Inflammatory macrophage treated with lipopolysaccharide for 4 hours (primary cell): ENCODE measurements at regions not wholly inside any gene's neighbourhood (a gene's known extent, or its start where the extent isn't known, plus 50 kb on each side); places are given as distances from the start of the nearest gene placed in this dataset.

Source experiments
- DNase-seq: peaks from one replicate; pipeline ENCODE4 v3.0.0-alpha.2; 2020

DNA sequence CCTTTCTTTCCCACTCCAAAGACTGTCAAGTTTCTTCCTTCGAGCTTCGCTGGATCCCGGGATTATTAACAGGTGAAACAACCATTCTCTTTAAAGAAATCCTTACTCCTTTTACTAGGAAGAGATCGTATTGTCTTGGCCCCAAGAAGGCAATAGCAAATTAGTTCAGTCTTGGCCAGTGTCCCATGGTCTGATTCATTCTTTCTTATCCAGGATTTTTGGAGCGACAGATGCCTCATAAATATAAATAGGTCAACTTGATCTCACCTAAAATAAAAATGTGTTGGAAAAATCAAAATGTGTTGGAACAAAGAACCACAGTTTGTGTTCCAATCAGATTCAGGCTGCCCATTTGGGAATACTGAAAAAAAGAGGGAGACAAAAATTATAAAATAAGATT lies 140.1 kb upstream of the TMEM108 start:
- DNase-seq = no peak

DNA sequence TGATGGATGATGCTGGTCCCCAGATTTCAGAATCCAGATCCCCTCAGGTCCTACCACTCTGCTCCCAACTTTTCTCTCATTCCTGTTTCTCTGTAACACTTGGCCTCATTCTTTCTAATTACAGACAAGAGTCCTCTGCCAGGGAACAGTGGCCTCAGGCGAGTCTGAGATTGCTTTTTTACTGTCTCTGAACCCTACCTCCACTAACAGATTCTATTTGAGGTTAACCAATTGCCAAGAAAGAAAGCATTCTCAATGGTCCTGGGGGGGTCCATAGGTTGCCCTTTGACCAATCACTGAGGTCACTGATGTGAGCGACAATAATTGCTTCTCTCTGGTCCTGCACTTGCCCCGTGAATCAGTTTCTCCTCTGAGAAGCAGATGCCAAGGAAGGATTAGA lies 145.2 kb upstream of the TMEM108 start:
- no peak for DNase-seq

DNA sequence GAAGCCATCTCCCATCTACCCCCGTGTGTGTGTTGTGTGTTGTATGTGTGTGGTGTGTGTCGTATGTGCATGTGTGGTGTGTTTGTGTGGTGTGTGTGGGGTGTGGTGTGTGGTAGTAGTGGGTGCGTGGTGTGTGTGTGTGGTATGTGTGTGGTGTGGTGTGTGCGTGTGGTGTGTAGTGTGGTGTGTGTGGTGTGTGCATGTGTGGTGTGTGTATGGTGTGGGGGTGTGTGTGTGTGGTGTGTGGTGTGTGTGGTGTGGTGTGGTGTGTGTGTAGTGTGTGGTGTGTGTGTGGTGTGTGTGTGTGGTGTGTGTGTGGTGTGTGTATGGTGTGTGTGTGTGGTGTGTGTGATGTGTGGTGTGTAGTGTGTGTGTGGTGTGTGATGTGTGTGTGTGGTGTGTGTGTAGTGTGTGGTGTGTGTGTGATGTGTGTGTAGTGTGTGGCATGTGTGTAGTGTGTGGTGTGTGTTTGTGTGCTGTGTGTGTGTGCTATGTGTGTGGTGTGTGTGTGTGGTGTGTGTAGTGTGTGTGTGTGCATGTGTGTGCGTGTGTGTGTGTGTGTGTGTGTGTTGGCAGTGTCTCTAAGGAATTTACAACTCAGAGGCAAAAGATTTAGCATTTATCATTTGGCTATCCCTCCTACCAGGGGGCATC lies 156.3 kb upstream of the TMEM108 start:
- no peak for DNase-seq

DNA sequence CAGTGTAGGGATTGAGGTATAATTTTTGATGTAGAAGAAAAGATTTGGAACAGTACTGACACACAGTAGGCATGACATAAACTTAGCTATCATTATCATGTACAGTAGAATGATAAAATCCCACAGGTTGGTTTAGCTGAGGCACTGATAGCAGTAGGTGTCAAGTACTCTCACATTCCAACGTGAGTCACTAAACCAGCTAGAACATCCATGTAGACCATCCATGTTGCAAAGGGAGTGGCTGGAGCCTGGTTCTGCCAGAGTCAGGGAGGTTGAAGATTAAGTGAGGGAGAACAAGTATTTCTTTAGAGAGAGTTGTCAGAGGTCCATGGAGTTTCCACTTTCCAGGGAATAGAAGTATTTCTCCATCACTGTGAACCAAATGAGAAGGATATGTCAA lies 157.2 kb upstream of the TMEM108 start:
- DNase-seq = no peak

DNA sequence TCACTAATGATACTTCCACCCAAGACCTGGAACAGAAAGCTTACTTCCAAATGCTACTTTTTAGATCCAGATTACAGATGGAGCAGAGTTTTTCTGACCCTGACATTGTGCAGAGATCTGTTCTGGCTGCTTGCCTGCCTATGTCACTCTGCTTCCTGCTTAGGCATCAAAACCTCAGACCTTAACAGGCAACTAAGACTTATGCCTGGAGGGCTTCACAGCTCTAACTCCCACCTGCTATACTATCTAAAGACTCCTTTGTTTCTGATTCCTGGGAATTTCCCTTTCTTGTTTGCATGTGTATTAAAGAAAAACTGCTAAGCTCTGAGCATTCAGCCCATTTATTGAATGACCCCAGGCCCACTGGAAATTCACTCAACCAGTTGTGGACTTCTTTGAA lies 157.4 kb upstream of the NPHP3 start:
- no peak for DNase-seq

DNA sequence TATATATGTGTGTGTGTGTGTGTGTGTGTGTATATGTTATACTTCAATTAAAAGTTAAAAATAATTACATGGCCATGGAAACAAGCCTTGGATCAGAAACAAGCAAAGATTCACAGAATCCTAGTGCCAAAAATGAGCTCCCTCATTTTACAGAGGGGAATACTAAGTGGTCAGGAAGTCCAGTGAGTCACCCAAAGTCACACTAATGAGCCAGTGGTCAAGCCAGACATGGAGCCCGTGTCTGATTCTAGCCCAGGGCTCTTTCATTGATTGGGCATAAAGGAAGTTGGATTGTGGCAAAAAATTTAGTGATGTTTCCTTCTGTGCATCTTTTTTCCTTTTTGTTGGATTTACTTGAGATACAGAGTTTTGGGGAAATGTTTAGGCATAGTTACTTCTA lies 152.5 kb upstream of the NPHP3 start:
- no peak for DNase-seq

DNA sequence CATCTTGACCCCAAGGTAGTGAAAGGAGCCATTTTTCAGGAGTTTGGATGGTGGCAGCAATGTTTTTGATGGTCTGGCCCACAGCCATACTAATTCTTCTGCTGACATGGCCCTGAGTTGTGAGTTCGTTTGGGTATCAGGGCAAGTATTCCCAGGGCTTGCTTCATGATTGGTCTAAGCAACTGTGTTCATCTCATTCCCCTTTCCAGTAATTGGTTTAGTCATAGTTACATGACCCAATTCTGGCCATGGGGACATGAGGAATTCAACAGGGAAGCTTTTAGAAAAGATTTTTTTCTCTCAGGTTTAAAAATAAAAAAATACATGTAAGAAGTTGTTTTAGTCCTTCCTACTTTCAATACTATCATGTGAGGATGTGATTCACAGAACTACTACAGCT lies 150.5 kb upstream of the NPHP3 start:
- DNase-seq = no peak

DNA sequence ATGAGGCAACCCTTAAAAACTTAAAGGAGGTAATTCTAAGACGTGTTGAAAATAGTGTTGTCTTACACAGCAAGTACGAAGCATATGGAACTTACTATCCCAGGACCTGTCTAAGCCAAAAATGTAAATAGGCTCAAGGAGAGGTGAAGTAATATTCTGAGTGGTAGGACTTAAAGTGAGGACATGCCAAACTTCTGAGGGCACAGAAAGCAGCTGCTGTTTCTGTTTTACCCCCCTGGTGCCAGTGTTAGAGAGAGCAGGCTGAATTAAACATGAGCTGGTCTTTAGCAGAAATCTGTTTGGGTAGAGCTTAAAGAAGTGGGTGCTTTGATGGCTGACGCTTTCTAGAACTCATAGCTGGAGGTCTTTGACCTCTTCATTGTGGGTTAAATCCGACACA lies 149.7 kb upstream of the NPHP3 start:
- no peak for DNase-seq

DNA sequence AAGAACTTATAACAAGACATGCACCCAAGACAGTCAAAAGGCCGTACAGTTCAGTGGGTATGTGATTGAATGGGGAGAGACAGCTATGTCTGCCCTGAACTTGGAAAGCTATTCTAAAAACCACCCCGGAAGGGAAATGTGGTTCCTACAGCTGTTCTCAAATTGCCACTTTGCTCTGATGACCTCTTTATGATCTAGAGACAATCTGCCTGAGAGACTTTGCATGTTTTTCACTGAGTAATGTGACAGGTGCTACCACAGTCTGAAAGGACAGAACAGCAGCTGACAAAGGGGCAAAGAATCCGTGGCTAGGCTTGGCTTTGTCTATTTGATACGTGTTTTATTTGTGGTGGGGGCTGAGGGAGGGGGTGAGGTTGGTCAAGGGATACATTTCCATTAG lies 148.3 kb upstream of the NPHP3 start:
- DNase-seq = no peak

DNA sequence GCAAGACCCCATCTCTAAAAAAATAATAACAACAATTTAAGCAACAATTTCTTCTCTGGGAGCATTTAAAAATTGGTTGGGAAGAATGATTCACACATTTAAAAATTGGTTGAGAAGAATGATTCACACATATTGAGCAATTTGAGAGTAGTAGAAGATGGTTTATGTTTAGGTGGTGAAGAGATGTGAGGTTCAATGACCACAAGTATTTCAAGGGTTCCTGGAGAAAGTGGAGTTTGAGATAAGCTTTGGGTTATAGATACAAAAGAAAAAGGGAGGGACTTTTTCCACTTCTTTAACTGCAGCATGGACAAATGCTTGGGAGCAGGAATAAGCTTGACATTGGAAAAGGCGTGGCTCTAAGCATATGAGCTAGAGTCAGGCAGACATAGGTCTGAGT lies 145.7 kb upstream of the NPHP3 start:
- DNase-seq = no peak

DNA sequence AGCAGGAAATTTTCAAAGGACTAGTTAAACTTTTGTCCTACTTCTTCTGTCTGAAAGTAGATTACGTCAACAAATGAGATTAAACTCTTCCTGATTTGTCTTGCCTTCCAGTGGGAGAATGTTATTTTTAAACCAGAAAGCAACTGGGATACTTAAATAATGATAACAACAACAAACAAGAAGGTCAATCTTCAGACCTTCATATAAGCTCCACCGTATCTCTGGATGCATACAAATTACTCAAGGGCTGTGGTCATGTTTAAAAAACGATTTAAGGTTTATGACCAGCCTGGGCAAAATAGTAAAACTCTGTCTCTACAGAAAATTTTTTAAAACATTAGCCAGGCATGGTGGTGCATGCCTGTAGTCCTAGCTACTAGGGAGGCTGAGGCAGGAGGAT lies 145.3 kb upstream of the NPHP3 start:
- DNase-seq = no peak

DNA sequence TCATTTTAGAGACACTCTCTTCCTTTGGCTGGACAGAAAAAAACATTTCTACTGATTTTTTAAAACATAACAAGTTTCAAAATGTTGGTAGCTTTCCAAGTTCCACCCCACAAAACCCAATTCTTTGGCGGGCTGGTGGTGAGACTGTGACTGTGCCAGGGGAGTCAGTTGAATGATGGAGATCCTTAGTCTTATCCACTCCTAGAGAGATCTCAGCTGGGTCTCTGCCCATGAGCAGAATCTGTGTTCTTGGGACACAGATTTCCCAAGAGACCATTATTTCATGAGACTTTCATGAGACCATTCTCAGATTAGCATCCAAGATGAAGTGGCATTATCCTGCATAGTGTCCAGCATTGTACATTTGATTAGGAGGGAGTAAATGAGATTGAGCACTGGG lies 135.1 kb upstream of the NPHP3 start:
- no peak for DNase-seq

DNA sequence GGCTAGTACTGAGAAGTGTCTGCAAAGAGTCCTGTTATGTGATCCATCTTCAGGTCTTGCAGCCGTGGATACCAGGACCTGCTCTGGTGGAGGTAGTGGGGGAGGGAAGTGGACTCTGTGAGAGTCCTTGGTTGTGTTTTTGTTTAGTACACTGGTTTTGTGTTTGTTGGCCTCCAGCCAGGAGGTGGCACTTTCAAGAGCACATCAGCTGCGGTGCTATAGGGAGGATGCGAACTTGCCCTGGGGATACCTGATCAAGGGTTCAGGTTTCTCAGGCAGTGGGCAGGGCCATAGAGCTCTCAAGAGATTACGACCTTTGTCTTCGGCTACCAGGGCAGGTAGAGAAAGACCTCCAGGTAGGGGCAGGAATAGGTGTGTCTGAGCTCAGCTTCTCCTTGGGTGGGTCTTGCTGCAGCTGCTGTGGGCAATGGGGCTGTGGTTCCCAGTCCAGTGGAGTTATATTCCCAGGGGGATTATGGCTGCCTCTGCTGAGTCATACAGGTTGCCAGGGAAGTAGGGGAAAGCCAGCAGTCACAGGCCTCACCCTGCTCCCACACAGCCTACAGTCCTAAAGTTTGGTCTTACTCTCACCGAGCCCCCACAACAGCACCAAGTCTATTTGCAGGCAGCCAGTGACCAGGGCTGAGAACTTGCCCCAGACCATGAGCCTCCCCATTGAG lies 132.8 kb upstream of the NPHP3 start:
- DNase-seq = no peak

DNA sequence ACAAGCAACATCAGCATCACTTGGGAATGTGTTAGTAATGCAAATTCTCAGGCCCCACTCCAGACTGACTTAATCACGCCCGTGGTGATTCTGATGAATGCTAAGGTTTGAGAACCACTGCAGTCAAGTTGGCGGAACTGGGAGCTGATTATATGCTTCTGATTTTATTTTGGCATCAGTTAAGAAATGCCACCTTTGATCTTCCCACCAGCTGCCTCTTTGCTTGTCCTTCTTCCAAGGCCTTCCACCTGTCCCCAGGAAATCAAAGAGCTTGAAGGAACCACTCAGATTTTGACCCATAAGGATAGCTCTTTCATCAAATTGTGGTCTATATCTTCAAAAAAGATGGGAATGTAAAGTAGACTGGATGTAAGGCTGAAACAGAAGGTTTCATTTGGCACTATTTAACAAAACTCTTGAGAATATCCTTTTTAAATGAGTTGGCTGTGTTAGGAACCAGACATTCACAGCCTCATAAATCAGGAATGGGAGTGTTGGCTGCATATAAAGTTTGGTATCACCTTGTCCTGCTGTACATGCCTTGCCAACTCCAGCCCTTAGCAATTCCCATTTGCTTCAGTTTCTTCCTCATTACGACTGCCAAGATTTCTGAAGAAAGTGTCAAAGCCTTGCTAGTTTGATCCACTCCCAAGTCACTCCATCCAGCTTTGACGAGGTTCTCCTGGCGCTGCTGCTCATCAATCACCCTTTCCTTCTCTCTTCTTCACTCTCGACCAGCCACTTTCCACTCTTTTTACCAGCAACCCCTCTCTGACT lies 125.8 kb upstream of the NPHP3 start:
- DNase-seq = no peak

DNA sequence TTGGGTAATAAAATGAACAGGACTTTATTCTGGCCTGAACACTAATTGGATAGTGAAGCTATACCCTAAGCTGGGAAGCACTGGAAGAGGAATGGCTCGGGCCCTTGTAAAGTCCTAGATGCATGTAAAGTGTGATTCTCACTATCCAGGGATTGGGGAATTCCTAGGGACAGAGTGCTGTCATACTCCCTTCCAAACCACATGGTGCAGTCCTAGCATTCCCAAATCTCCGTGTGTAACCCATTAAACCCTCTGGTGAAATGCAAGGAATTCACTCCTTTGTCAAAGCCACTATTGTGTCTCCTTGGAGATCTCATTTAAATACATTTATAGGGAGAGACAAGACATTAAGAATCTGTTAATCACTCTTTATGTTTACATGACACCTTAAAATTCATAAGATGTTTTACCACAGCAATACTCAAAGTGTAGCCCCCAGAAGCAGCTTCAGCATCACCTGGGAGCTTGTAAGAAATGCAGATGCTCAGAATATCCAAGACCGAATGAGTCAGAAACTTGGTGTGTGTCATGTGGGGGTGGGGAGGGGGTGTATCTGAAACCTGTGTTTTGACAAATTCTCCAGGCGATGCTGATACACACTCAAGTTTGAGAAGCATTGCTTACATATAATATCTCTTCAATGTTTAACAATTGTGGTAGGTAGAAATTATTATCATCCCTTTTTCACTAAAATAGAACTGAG lies 121.8 kb upstream of the NPHP3 start:
- DNase-seq = no peak

DNA sequence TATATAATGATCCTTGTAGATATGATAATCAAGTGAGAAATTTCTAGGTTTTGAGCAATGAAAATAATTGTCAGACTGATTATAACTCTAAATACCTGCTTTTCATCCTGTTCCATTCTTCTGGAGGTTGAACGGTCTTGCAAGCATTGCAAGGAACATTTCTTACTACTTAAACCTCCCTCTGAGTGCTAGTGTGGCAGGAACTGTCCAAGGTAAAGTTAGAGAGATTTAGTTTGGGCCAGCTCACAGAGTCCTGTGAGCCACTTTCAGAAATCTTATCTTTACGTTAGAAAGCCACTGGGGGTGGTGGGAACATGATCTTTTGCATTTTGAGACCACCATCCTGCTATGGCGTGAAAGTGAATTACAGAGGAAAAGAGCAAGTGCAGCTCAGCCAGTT lies 121.1 kb upstream of the NPHP3 start:
- no peak for DNase-seq

DNA sequence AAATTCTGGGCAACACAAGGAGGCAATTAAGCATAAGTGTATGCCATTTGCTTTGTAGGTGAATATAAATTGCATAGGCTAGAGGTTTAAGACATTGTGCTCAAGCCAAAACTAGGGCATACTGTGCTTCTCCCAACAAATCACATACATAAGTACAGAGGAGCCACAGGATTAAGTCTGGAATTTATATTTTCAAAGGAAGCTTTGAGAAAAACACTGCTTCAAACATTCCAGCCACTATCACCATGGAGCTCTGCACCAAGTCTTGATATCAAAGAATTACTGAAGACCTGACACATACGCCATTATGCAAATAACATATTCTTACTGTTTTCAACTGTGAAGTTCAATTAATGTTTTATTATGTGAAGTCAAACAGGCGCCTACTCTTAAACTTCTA lies 119.4 kb upstream of the NPHP3 start:
- DNase-seq = no peak

DNA sequence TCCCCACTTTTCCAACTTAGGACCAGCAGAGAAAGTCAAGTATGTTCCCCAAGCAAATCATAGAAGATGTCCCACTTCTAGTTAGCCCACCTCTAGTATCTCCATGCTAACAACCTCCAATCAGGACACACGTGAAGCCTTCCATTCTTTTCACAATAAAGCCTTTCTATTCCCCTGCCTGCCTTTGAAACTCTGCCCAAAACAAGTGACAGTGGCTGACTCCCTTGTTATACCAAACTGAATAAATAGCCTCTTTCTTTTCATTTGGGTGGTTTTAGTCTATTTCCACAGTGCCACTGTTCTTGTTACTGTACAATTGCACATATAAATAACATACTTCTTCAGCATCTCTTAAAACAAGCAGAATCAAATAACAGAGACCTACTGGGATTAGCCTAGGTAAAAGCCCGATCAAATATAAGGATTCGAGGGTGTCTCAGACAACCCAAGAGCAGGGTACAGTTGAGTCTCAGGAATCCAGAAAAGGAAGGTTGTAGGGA lies 118.0 kb upstream of the NPHP3 start:
- no peak for DNase-seq

DNA sequence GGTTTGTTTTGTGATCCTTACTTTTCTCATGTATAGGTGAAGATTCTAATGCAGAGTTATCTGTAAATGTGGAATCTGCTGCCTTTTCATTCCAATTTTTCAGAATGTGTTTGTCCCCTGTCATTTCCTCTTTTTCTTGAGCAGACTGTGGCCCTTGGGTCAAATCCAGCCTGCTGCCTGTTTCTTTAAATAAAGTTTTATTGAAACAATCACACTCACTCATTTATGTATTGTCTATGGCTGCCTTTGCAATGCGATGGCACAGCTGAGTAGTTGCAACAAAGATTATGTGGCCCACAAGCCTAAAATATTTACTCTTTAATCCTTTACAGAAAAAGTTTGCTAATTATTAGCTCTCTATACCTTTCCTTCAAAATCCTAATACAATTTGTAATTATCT lies 116.3 kb upstream of the NPHP3 start:
- no peak for DNase-seq

DNA sequence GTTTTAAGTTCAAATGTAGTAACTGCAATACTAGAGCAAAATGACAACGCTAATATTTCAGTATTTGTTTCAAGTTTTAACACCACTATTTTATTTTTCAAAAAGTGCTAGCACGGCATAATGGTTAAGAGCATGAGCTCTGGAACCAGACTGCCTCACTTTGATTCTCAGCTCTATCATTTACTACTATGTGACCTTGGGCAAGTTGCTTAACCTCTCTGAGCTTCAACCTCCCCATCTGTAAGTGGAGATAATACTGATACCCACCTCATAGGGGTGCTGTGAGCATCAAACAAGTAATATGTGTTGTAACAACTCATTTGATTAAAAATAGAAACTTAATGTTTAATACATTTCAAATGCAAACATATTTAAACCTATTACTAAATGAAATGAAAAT lies 115.4 kb upstream of the NPHP3 start:
- DNase-seq = no peak

DNA sequence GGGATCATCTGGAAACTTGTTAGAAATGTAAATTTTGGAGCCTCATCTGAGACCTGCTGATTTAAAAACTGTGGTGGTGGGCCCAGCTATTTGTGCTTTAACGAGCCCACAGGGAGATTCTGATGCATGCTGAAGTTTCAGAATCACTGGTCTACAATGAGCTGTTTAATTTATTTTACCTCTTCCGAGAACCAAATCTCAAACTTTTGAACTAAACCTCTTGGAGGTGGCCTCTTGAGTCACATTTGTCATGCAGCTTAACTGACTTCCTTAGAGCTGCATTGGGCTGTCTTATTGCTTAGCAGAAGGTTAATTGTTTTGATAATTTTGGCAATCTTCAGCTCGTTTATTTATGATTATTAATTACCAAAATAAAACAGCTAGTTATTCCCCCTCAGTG lies 112.1 kb upstream of the NPHP3 start:
- no peak for DNase-seq

DNA sequence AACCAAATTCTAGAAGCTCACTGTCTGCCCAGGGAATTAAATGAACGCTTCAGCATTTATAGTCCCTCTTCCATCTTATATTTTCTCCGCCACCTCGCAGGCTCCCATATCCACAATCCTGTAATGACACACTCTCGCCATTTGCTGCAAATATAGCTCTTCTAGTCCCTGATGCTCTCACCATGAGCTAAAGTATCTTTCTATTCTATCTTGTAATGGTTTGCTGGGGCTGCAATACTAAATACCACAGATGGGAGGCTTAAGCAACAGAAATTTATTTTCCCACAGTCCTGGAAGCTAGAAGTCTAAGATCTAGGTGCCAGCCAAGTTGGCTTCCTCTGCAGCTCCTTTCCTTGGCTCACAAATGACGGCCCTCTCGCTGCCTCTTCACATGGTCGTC lies 106.9 kb upstream of the NPHP3 start:
- DNase-seq = no peak

DNA sequence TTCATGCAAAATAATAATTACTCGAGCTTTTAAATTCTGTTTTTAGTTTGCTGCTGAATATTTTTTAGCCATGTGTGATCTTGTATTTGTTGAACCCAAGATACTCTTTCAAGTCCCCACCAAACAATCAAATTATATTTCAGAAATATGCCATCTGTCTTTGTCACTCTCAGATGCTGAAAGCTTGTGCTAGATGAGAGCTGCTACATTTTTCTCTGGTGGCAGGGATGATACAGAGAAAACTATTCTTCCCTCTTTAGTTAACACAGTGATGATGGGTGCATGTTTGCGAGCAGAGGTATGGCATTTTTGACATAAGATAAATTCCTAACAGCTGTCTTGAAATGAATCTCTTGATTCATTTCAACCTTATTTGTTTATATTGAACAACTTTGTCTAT lies 100.6 kb upstream of the NPHP3 start:
- no peak for DNase-seq

DNA sequence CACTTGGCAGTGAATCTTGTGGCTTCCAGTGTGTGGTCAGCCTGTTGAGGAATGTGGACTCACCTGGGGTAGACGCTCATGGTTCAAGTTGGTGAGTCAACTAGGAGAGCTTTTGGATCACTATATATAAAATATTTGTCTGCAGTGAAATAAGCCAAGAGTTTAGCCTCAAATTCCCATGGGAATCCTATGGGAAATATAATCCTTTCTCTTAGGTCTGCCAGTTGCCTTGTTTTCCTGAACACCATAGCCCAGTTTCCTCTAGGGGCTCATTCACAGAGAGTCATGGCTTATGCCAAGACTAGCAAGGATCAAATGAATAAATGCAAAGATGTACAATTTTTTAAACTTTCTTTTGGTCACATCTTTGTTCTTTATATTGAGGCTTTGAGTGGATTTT lies 100.1 kb upstream of the NPHP3 start:
- no peak for DNase-seq
